ENCODE measurements at regions not wholly inside any gene's neighbourhood (a gene's known extent, or its start where the extent isn't known, plus 50 kb on each side); places are given as distances from the start of the nearest gene placed in this dataset.
"Not testable (repeated sequence)": the region's sequence is repeated elsewhere in the genome, so short reads cannot be mapped to it uniquely, and the experiment has no call there.

GRCh38 chr10:2920637-2921036 lies 146.7 kb upstream of the PFKP start:
- DNase-seq (ENCODE audit: low read depth in 2 of 2), result no peak

GRCh38 chr10:2920168-2920567 lies 147.2 kb upstream of the PFKP start:
- no peak for DNase-seq (ENCODE audit: low read depth in 2 of 2)

GRCh38 chr10:2919016-2919415 lies 148.3 kb upstream of the PFKP start:
- DNase-seq (ENCODE audit: low read depth in 2 of 2), result no peak

DNA sequence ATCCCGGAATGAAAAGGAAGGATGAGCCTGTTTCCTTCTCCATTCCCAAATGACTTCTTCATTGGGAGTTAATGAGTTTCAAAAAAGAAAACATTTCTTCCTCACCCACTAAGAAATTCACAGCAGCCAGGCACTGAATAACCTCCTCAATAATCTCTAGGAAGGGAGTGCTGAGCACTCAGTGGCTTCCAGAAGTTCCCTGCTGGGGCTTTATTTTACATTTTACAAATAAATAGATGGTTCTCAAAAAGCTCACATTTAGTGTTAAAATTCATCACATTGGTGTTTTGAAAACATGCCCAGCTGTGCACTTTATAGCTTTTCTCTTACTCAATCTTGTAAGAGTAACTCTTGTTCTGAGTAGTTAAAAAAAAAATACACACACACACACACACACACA lies 148.9 kb upstream of the PFKP start:
- DNase-seq (ENCODE audit: low read depth in 2 of 2), result no peak

- DNase-seq (ENCODE audit: low read depth in 2 of 2), result no peak
These were observed 149.4 kb upstream of the PFKP start for GRCh38 chr10:2917926-2918325.

DNA sequence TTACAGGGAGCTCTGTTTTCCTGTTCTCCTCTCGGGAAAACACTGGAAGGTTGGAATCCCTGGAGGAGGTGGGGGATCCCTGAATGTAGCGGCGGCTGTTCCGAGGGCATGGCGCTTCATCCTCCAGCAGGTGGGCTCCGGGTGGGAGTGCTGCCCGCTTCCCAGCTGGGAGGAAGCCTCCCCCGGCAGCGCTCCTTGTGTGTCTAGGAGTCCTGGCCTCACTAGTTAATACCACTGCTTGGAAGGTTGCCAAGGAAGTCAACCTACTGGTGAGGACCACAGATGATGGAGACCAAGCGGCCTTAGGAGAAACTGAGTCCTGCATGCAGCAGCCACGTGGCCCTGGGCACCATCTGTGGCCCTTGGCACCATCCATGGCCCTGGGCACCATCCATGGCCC lies 151.9 kb upstream of the PFKP start:
- DNase-seq (ENCODE audit: low read depth in 2 of 2), result no peak

- no peak for DNase-seq (ENCODE audit: low read depth in 2 of 2)
These were observed 152.6 kb upstream of the PFKP start for GRCh38 chr10:2914741-2915140.

- DNase-seq (ENCODE audit: low read depth in 2 of 2), result no peak
These were observed 153.9 kb upstream of the PFKP start for GRCh38 chr10:2913474-2913873.

- DNase-seq (ENCODE audit: low read depth in 2 of 2), result no peak
These were observed 156.7 kb upstream of the PFKP start for GRCh38 chr10:2910656-2911055.

GRCh38 chr10:2909921-2910320 lies 157.4 kb upstream of the PFKP start:
- DNase-seq (ENCODE audit: low read depth in 2 of 2), result no peak

GRCh38 chr10:2908851-2909630 lies 158.3 kb upstream of the PFKP start:
- DNase-seq (ENCODE audit: low read depth in 2 of 2), result no peak

DNA sequence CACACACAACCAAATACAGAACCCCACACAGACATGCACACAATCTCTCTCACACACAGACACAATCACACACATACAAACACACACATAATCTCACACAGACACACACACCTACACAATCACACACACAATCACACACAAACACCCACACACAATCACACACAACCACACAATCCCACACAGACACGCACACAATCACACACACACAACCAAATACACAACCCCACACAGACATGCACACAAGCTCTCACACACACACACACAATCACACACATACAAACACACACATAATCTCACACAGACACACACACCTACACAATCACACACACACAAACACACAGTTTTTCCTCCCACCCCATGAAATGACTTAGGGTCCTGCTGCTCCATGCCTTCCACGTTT lies 160.4 kb upstream of the PFKP start:
- no peak for DNase-seq (ENCODE audit: low read depth in 2 of 2)

GRCh38 chr10:2905851-2906250 lies 161.5 kb upstream of the PFKP start:
- DNase-seq (ENCODE audit: low read depth in 2 of 2), result no peak

- no peak for DNase-seq (ENCODE audit: low read depth in 2 of 2)
These were observed 166.8 kb upstream of the PFKP start for GRCh38 chr10:2900530-2900929.

GRCh38 chr10:2899246-2899951 lies 167.9 kb upstream of the PFKP start:
- DNase-seq (ENCODE audit: low read depth in 2 of 2), result no peak

- no peak for DNase-seq (ENCODE audit: low read depth in 2 of 2)
These were observed 168.9 kb upstream of the PFKP start for GRCh38 chr10:2898509-2898860.

DNA sequence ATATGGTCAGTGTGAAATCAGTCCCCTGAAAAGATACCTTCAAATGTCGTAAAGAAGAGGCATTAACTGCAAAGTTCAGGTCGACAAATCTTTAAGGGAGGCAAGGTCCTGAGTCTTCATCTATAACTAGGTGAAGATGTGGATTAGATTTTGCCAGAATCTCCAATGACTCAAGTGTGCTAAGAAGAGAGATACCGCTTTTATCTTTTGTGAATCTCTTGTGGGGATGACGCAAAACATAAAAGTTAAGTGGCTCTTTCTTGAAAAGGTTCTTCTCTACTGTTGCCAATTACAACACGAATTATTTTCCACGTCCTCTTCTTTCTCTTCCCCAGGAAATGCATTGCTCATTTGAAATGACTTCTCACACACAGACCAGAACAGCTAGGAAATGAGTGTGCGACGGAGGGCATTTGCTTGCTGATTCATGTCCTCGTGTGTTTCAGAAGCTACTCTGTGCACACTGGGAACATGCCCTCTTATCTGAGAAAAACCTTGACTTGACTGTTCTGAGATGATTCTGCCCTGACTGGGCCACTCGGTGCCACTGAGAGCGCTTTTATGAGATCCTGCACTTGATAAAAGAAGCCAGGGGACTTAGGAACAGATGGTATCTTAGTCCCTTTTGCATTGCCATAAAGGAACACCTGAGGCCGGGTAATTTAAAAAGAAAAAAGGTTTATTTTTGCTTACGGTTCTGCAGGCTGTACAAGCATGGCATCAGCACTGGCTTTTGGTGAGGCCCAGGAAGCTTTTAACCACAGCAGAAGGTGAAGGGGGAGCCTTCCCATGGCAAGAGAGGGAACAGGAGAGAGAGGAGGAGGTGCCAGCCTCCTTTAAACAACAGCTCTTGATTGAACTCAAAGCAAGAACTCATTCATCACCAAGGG lies 169.5 kb upstream of the PFKP start:
- no peak for DNase-seq (ENCODE audit: low read depth in 2 of 2)

DNA sequence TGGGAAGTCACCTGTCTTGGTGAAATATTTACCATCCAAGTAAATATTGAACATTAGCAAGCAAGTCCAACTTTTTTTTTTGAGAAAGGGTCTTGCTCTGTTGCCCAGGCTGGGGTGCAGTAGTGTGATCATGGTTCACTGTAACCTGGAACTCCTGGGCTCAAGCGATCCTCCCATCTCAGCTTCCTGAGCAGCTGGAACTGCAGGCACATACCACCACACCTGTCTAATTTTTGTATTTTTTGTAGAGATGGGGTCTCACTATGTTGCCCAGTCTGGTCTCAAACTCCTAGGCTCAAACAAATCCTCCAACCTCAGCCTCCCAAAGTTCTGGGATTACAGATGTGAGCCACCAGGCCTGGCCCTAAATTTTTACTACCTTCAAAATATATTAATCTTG lies 171.0 kb upstream of the PFKP start:
- not testable (repeated sequence) for DNase-seq (ENCODE audit: low read depth in 2 of 2)

- no peak for DNase-seq (ENCODE audit: low read depth in 2 of 2)
These were observed 171.7 kb upstream of the PFKP start for GRCh38 chr10:2895594-2896196.

DNA sequence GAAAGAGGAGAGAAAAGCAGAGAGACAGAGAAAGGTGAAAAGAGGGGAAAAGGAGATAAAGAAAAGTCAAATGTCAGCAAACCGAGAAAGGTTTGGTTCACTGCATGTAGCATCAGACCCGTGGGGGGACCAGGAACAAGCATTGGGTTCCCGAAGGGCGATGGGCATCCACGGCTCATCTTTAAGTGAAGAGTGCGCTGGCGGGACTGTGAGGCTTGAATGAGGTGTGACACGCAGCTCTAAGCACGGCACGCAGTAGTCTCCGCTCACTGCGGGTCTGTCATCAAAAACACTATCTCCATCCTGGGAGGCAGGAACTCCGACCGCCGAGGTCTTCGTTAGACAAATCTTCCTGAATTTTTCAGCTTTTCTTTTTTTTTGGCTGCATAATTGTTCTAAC lies 173.4 kb upstream of the PFKP start:
- no peak for DNase-seq (ENCODE audit: low read depth in 2 of 2)

- DNase-seq (ENCODE audit: low read depth in 2 of 2), result no peak
These were observed 174.0 kb upstream of the PFKP start for GRCh38 chr10:2893158-2893845.

DNA sequence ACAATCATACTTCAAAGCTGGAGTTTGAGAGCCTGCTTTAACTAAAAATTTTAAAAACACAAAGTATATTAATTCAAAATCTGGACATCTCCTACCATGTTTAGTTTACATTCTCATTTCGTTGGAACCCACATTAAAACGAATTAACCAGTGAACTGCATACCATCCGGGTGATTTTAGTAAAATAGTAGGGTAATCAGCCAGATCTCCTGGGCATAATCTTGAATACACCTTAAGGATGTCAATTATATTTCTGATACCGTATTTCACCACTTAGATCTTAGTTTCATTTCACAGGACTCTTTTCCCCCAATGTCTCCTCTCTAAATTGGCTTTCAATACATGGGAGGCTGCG lies 175.6 kb upstream of the PFKP start:
- DNase-seq (ENCODE audit: low read depth in 2 of 2), result no peak

All from stimulated activated CD8-positive, alpha-beta memory T cell treated with anti-CD3 and anti-CD28 coated beads, Interleukin-2, amount 100 ng/mL, for 1 hour (primary cell).